NOMO-1 treated with dmso at 0.1 percent for 144 hours (cell line): ENCODE measurements at regions not wholly inside any gene's neighbourhood (a gene's known extent, or its start where the extent isn't known, plus 50 kb on each side); places are given as distances from the start of the nearest gene placed in this dataset.

ENCODE experiments used
- DNase-seq: peaks from one replicate; lab custom pipeline; 2025; ENCODE audit not compliant: unreplicated experiment; lab: John Stamatoyannopoulos, UW

GRCh38 chr18:27699137-27699536, 477.8 kb downstream of the CDH2 start:
- DNase-seq: no peak

GRCh38 chr18:27696148-27696547, 480.8 kb downstream of the CDH2 start:
- DNase-seq: no peak

- no peak for DNase-seq
Observed at GRCh38 chr18:27695503-27695902, 481.4 kb downstream of the CDH2 start.

- no peak for DNase-seq
Observed at GRCh38 chr18:27695052-27695451, 481.9 kb downstream of the CDH2 start.

GRCh38 chr18:27688581-27688980, 488.3 kb downstream of the CDH2 start:
- no peak for DNase-seq

- no peak for DNase-seq
Observed at GRCh38 chr18:27687351-27687979, 489.5 kb downstream of the CDH2 start.

GRCh38 chr18:27685807-27686412, 491.0 kb downstream of the CDH2 start:
- no peak for DNase-seq

- no peak for DNase-seq
Observed at GRCh38 chr18:27685091-27685490, 491.8 kb downstream of the CDH2 start.

GRCh38 chr18:27674411-27674810, 489.3 kb upstream of the CHST9 start:
- no peak for DNase-seq

GRCh38 chr18:27673861-27674260, 488.8 kb upstream of the CHST9 start:
- DNase-seq: no peak

GRCh38 chr18:27668158-27668557, 483.1 kb upstream of the CHST9 start:
- no peak for DNase-seq

GRCh38 chr18:27667064-27667463, 482.0 kb upstream of the CHST9 start:
- no peak for DNase-seq

- no peak for DNase-seq
Observed at GRCh38 chr18:27666016-27666415, 480.9 kb upstream of the CHST9 start.

- no peak for DNase-seq
Observed at GRCh38 chr18:27665264-27665799, 480.2 kb upstream of the CHST9 start.

GRCh38 chr18:27662949-27663348, 477.8 kb upstream of the CHST9 start:
- no peak for DNase-seq

GRCh38 chr18:27662537-27662936, 477.4 kb upstream of the CHST9 start:
- DNase-seq: no peak

GRCh38 chr18:27661320-27662018, 476.4 kb upstream of the CHST9 start:
- DNase-seq: no peak

GRCh38 chr18:27656905-27657304, 471.8 kb upstream of the CHST9 start:
- DNase-seq: no peak

GRCh38 chr18:27656167-27656778, 471.2 kb upstream of the CHST9 start:
- no peak for DNase-seq

GRCh38 chr18:27653247-27653646, 468.1 kb upstream of the CHST9 start:
- DNase-seq: no peak

- DNase-seq: no peak
Observed at GRCh38 chr18:27652480-27653121, 467.5 kb upstream of the CHST9 start.
